SK-N-SH (cell line): ENCODE measurements at regions not wholly inside any gene's neighbourhood (a gene's known extent, or its start where the extent isn't known, plus 50 kb on each side); places are given as distances from the start of the nearest gene placed in this dataset.

Source experiments
- CTCF ChIA-PET: fragments of 300-600, 350-600 bp; formaldehyde crosslinking; extraction: SDS; loops from one replicate; lab custom pipeline; 2021; lab: Yijun Ruan, JAX
- POLR2A ChIA-PET: fragments of 350-600 bp; sonication (Branson Sonifier 250); formaldehyde crosslinking; extraction: SDS; loops from one replicate; lab custom pipeline; 2020; ENCODE audit warnings: antibody characterized with exemption, inconsistent platforms; lab: Yijun Ruan, JAX
- DNase-seq: peaks from one replicate; pipeline ENCODE4 v3.0.0; 2012
- H2AFZ ChIP-seq: fragments of 200-600 bp; sonication (generic); 2 replicates; pipeline ENCODE4 v1.8.1; 2016; ENCODE audit warnings: antibody characterized with exemption, mild to moderate bottlenecking, low read depth
- H3F3A ChIP-seq: fragments of 200-600 bp; sonication (generic); replicated peaks from 2 replicates; pipeline ENCODE3; 2016; ENCODE audit warnings: antibody characterized with exemption, mild to moderate bottlenecking; ENCODE audit not compliant: insufficient read depth
- H3K27ac ChIP-seq, 2 experiments: fragments of 200-500 bp in 1 of 2; fragments of 200-600 bp in 1 of 2; sonication (Bioruptor generic) in 1 of 2; sonication (generic), shearing (Covaris generic) in 1 of 2; 2 replicates each; pipeline versions ENCODE4 v1.5.1 to v1.6.1; 2014 to 2016; ENCODE audit warnings: low read depth in 2 of 2, inconsistent platforms in 1 of 2, low read length in 1 of 2, mild to moderate bottlenecking in 1 of 2, mixed read lengths in 1 of 2
- H3K27me3 ChIP-seq: fragments of 200-600 bp; sonication (generic), shearing (Covaris generic); 2 replicates; pipeline ENCODE4 v1.6.1; 2016; ENCODE audit warnings: mixed run types; ENCODE audit not compliant: insufficient read depth
- H3K36me3 ChIP-seq, 2 experiments: fragments of 200-500 bp in 1 of 2; fragments of 200-600 bp in 1 of 2; sonication (Bioruptor generic) in 1 of 2; sonication (generic) in 1 of 2; replicated peaks in 1 of 2; 2 replicates each; pipeline versions ENCODE3 to v1.5.1; 2014 to 2016; ENCODE audit warnings: low read length in 1 of 2, mild to moderate bottlenecking in 1 of 2; ENCODE audit not compliant: insufficient read depth in 2 of 2, control insufficient read depth in 1 of 2
- H3K4me1 ChIP-seq, 2 experiments: fragments of 200-500 bp in 1 of 2; fragments of 200-600 bp in 1 of 2; sonication (Bioruptor generic) in 1 of 2; sonication (generic), shearing (Covaris generic) in 1 of 2; 2 replicates each; pipeline versions ENCODE4 v1.5.1 to v1.6.1; 2014 to 2016; ENCODE audit warnings: low read depth in 1 of 2, low read length in 1 of 2, mixed run types in 1 of 2; ENCODE audit not compliant: insufficient read depth in 2 of 2, control insufficient read depth in 1 of 2
- H3K4me2 ChIP-seq: fragments of 200-600 bp; sonication (generic), shearing (Covaris generic); 2 replicates; pipeline ENCODE4 v1.6.1; 2017; ENCODE audit warnings: mixed run types
- H3K4me3 ChIP-seq, 2 experiments: fragments of 200-500 bp in 1 of 2; fragments of 200-600 bp in 1 of 2; sonication (Bioruptor generic) in 1 of 2; sonication (generic), shearing (Covaris generic) in 1 of 2; 2 replicates each; pipeline versions ENCODE4 v1.5.1 to v1.8.1; 2014 to 2016; ENCODE audit warnings: low read depth in 2 of 2, inconsistent platforms in 1 of 2, low read length in 1 of 2, mild to moderate bottlenecking in 1 of 2, mixed read lengths in 1 of 2, moderate library complexity in 1 of 2
- H3K79me2 ChIP-seq: fragments of 200-600 bp; sonication (generic); 2 replicates; pipeline ENCODE4 v1.8.1; 2017; ENCODE audit warnings: mild to moderate bottlenecking; ENCODE audit not compliant: insufficient read depth
- H3K9ac ChIP-seq: fragments of 200-600 bp; sonication (generic); 2 replicates; pipeline ENCODE4 v1.6.1; 2017; ENCODE audit warnings: mixed run types
- H3K9me2 ChIP-seq: fragments of 200-600 bp; sonication (generic); 2 replicates; pipeline ENCODE4 v1.6.1; 2017; ENCODE audit warnings: mixed run types
- H3K9me3 ChIP-seq: fragments of 200-600 bp; sonication (generic); 2 replicates; pipeline ENCODE4 v1.6.1; 2017; ENCODE audit warnings: mixed run types, mild to moderate bottlenecking, moderate library complexity
- H4K20me1 ChIP-seq: fragments of 200-600 bp; sonication (generic); 2 replicates; pipeline ENCODE4 v1.6.1; 2017; ENCODE audit warnings: mild to moderate bottlenecking, mixed run types; ENCODE audit not compliant: insufficient read depth
- CHD2 ChIP-seq: fragments of 150-350 bp; IDR thresholded peaks from 2 replicates; pipeline ENCODE4 v1.6.1; 2018; ENCODE audit warnings: low read length; ENCODE audit not compliant: partially characterized antibody
- EZH2phosphoT487 ChIP-seq: fragments of 200-600 bp; sonication (generic); IDR thresholded peaks from 2 replicates; pipeline ENCODE4 v1.6.1; 2017; ENCODE audit warnings: low read depth, mixed run types, mild to moderate bottlenecking, antibody characterized with exemption, moderate library complexity, borderline replicate concordance
- FOXM1 ChIP-seq: IDR thresholded peaks from 2 replicates; pipeline ENCODE4 v1.4.0; 2012; ENCODE audit warnings: low read depth, mild to moderate bottlenecking
- GABPA ChIP-seq: IDR thresholded peaks from 2 replicates; pipeline ENCODE4 v1.4.0; 2012; ENCODE audit warnings: low read depth, mild to moderate bottlenecking
- GATA2 ChIP-seq: sonication (generic); formaldehyde crosslinking; IDR thresholded peaks from 2 replicates; pipeline ENCODE4 v1.5.0; 2020; ENCODE audit warnings: mild to moderate bottlenecking, missing genetic modification reagents
- MAX ChIP-seq: IDR thresholded peaks from 2 replicates; pipeline ENCODE4 v1.4.0; 2012; ENCODE audit warnings: low read depth
- MEF2A ChIP-seq: IDR thresholded peaks from 2 replicates; pipeline ENCODE4 v1.4.0; 2012; ENCODE audit warnings: low read depth, borderline replicate concordance
- PBX3 ChIP-seq: IDR thresholded peaks from 2 replicates; pipeline ENCODE4; 2012
- POLR2AphosphoS5 ChIP-seq: IDR thresholded peaks from 2 replicates; pipeline ENCODE4 v1.6.1; 2012; ENCODE audit warnings: low read depth, low read length
- RAD21 ChIP-seq: IDR thresholded peaks from 2 replicates; pipeline ENCODE4 v1.6.1; 2012; ENCODE audit warnings: mild to moderate bottlenecking, low read length
- RCOR1 ChIP-seq: fragments of 150-350 bp; IDR thresholded peaks from 2 replicates; pipeline ENCODE4 v1.6.1; 2017; ENCODE audit warnings: antibody characterized with exemption, low read length
- REST ChIP-seq: IDR thresholded peaks from 2 replicates; pipeline ENCODE4 v1.6.1; 2012; ENCODE audit warnings: mild to moderate bottlenecking, low read depth, low read length, moderate library complexity
- SMC3 ChIP-seq: IDR thresholded peaks from 2 replicates; pipeline ENCODE4 v1.6.1; 2012; ENCODE audit warnings: low read depth, low read length, improper control_type of control experiment
- ZBTB33 ChIP-seq: IDR thresholded peaks from 2 replicates; pipeline ENCODE4 v1.4.0; 2012; ENCODE audit warnings: low read depth, borderline replicate concordance
- WGBS: methylation state at CpG from one replicate; pipeline ENCODE4 v1.1.6; 2017; ENCODE audit warnings: low lambda C conversion rate; 5-methylcytosine and 5-hydroxymethylcytosine counted together

GRCh38 chr4:110905367-110905766 is 282.5 kb upstream of the PITX2 start (continued):
- TF ChIP-seq REST (no peak), RCOR1 (no peak), PBX3 (no peak), CHD2 (no peak)

GRCh38 chr4:110907801-110908313 is 285.0 kb upstream of the PITX2 start:
- 0% methylated on average over 1 of the region's 1 CpG for WGBS
- no peak overlapping the region for H2AFZ ChIP-seq
- H3K36me3 ChIP-seq, result no peaks in the 10 kb centered on the region
- H4K20me1 ChIP-seq, result no peaks in the 10 kb centered on the region
- no peaks in the 10 kb centered on the region for H3K4me1 ChIP-seq
- no peaks in the 10 kb centered on the region for H3K9me2 ChIP-seq
- ChIA-PET POLR2A (no interaction called here), CTCF (no interaction called here)
- no peak overlapping the region for H3K9ac ChIP-seq
- no peaks in the 10 kb centered on the region for H3K9me3 ChIP-seq
- H3K4me2 ChIP-seq, result no peak overlapping the region
- no peak overlapping the region for H3K4me3 ChIP-seq
- TF ChIP-seq GABPA (no peak), POLR2AphosphoS5 (no peak)
- no peaks in the 10 kb centered on the region for H3F3A ChIP-seq
- H3K27ac ChIP-seq, result no peak overlapping the region
- no peaks in the 10 kb centered on the region for H3K27me3 ChIP-seq
- H3K79me2 ChIP-seq, result no peaks in the 10 kb centered on the region
- DNase-seq, result no peak

- H3K4me1 ChIP-seq, result no peaks in the 10 kb centered on the region
- no peak overlapping the region for H3K9ac ChIP-seq
- no peak for DNase-seq
- no peak overlapping the region for H3K27ac ChIP-seq
- H2AFZ ChIP-seq, result no peak overlapping the region
- no peaks in the 10 kb centered on the region for H3K27me3 ChIP-seq
- H3K79me2 ChIP-seq, result no peaks in the 10 kb centered on the region
- ChIA-PET CTCF (no interaction called here), POLR2A (no interaction called here)
- no peak overlapping the region for H3K4me2 ChIP-seq
- H3K4me3 ChIP-seq, result no peak overlapping the region
- 2% methylated on average over 3 of the region's 3 CpGs for WGBS
- no peaks in the 10 kb centered on the region for H3K9me2 ChIP-seq
- no peaks in the 10 kb centered on the region for H3K36me3 ChIP-seq
- H4K20me1 ChIP-seq, result no peaks in the 10 kb centered on the region
- H3K9me3 ChIP-seq, result no peaks in the 10 kb centered on the region
- no peaks in the 10 kb centered on the region for H3F3A ChIP-seq
- TF ChIP-seq EZH2phosphoT487 (no peak), REST (no peak), FOXM1 (no peak), PBX3 (no peak), GATA2 (CRISPR knock-in tag) (no peak), MAX (no peak), MEF2A (no peak), ZBTB33 (no peak), RAD21 (no peak), SMC3 (no peak)
Observed at GRCh38 chr4:110914791-110915190, 291.9 kb upstream of the PITX2 start.
